HG03097 (cell line): ENCODE measurements at regions not wholly inside any gene's neighbourhood (a gene's known extent, or its start where the extent isn't known, plus 50 kb on each side); places are given as distances from the start of the nearest gene placed in this dataset.
"Not testable (repeated sequence)": the region's sequence is repeated elsewhere in the genome, so short reads cannot be mapped to it uniquely, and the experiment has no call there.

Source experiments
- ATAC-seq: cut with Tn5 transposase; IDR thresholded peaks from one replicate; pipeline ENCODE4 v1.9.1; 2021; ENCODE audit not compliant: unreplicated experiment, low FRiP score

DNA sequence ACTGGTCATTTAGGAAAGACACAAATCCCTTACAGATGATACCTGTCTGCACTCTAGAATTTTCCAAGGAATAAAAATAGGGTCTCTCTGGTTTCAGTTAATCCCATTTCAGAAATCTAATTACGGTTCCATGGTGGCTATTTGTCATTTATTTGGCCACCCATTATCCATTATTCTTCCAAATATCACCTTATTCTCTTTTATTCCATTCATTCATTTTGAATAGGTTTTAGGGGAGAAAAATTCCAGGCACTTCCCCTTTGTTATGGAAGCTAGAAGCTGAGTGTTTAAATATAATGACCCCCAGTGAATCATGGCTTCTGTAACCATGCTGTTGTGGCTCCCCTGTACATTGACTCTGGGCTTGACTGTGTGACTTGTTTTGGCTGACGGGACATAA is 420.8 kb upstream of the DPH6 start:
- no peak for ATAC-seq

DNA sequence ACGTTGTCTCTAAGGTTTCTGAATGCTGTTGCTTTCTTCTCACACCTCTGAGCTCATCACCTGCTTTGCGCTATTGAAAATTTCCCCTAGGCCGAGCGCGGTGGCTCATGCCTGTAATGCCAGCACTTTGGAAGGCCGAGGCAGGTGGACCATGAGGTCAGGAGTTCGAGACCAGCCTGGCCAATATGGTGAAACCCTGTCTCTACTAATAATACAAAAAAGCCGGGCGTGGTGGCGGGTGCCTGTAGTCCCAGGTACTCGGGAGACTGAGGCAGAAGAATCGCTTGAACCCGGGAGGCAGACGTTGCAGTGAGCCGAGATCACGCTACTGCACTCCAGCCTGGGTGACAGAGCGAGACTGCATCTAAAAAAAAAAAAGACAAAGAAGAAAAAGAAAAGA is 422.0 kb upstream of the DPH6 start:
- not testable (repeated sequence) for ATAC-seq

DNA sequence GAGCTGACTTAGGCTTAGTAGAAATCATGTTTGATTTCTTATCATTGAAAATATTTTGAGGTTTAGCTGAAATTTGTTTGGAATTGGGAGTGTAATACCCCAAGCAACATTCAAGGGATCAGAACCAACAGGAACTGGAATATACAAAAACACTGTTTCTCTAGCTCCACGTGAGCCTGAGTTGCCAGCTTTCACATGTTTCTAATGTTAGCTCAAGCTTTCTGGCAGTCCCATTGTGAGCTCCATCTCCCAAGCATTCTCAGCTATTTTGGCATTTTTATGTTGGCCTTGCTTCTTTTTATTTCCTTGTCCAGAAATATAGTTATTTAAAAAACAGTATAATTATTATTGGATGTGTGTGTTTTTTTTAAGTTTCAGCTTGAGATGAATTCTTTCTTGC is 427.1 kb upstream of the DPH6 start:
- ATAC-seq = no peak

DNA sequence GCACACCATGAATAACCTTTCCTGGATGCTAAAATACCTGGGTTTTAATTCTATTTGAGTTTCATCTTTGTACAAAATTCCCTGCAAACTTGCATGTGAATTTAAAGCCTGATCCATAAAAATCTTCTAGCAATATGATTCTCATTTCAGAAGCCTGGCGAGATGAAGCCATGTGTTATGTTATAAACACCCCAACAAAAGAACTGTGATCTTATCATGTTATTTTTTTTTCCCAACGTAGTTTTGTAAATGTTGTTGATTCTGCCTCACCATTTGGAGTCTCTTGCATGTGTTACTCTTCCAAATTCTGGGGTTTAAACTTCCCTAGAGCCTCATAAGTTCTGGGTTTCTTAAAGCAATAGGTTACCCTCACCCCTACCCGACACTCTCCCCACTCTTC is 428.1 kb upstream of the DPH6 start:
- ATAC-seq = no peak

DNA sequence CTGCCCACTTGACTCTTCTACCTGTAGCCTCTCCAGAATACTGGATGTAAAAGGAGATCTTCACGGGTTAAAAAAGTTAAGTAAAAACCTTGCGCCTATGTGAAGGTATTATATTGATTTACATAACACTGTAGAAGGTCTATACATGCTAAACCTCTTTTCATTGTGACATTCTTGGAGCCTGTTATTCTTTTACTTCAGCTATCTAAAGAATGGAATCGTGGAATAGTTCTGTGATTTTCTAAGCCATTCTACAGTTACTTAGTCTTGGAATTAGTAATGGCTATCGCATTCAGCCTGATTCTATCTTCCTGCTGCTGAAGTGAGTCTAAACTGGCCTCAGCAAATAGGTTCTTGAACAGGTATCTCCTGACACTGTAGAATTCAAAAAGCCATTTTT is 430.0 kb upstream of the DPH6 start:
- ATAC-seq = no peak

DNA sequence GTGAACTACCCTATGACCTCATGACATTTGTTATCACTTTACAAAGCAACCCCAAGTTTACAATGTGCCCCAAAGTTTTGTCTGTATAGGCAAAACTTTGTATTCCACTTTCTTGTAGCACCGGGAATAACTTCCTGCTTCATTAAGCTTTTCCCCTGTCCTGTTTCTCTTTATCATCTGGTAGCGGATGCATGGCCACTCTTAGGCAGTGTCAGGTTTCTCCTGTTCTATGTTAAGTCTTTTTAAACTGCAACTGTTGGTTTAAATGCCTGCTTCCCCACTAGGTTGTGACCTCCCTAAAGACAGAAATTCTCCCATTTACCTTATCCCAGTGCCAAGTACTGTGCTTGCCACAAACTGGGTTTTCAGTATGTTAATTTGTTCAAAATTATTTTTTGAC is 433.6 kb upstream of the DPH6 start:
- ATAC-seq = no peak

DNA sequence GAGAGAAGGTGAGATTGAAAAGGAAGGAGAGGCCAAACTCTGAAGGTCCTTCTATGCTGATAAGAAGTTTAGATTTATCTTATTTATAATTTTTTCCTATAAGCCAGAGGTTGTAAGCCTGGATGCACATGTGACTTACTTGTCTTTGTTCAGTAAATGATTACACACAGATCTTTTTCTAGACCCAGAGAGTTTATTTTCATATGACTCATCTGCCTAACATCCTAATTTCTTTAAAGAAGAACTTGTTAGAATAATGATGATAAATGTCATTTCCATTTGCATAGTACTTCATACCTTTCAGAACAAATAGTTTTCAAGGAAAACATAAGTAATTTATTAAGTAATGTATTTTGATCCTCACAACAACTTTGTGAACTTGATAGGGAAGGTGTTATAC is 434.8 kb upstream of the DPH6 start:
- ATAC-seq = no peak

DNA sequence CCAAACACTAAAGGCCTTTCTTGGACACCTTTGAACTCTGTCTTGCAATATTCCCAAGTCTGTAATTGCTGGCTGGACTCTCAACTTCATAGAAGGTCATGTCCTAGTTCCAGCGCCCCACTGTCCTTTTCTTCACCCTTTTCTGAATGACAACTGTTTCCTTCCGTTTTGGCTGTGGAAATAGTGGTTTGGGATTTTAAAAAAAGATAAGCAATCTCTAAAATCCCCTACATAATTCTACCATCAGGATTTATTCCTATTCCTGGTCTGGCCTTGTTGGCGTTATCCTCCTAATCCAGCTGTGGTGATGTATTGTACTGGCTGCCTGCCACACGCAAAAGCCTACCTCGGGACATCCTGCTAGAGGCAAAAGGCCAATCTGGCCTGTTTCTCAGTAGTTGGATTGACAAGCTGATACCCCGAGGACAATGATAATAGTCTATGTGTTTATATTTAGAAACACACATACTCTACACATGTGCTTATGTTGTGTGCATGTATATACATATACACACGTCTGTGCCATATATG is 440.3 kb upstream of the DPH6 start:
- no peak for ATAC-seq

DNA sequence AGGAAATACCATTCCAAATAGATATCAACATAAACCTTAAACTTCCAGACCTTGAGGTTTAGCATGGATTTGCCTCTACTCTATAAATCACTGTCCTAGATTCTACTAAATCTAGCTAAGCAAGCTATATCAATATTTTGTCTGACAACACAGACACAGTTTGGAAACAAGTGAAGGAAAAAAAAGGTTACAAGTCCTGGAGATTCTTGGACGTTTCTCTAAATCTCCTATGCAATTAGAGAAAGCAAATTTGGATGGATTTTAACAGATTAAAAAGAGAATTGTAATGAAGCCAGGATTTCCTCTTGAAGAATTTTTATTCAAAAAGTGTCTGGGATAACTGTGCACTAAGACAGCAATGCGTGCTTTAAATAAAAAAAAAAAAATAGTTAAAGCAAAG is 441.1 kb upstream of the DPH6 start:
- no peak for ATAC-seq

DNA sequence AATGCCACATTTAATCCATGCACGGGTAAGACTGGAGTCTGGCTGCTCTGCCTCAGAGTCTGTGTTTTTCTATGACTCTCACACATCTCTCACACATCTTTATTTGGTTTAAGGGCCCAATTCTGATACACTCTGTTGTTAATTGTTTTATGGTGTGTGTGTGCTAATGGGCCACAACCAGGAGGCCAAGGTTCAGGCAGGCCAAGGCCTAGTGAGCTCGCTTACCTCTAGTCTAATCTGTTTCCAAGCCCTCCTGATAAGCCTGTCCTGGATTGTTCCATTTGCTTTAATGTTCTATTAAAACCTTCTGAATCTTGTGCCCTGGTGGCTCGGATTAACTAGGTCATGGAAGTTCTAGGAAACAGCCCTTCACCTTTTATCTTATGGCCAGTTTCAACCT is 445.4 kb upstream of the DPH6 start:
- ATAC-seq = no peak

DNA sequence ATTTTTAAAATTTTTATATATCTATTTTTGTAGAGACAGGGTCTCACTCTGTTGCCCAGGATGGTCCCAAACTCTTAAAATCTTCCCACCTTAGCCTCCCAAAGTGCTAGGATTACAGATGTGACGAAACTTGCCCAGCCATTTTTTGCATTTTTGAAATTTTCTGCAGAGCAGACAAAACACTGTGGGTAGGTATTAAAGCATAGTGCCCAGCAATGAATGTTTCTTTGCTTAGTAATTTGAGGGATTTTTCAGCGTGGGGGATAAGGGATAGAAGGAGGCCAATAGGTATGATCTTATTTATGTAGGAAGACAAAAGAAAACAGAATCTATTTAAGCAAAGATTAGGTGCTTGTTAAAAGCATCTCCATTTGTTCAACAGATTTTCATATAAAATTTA is 446.8 kb upstream of the DPH6 start:
- no peak for ATAC-seq

DNA sequence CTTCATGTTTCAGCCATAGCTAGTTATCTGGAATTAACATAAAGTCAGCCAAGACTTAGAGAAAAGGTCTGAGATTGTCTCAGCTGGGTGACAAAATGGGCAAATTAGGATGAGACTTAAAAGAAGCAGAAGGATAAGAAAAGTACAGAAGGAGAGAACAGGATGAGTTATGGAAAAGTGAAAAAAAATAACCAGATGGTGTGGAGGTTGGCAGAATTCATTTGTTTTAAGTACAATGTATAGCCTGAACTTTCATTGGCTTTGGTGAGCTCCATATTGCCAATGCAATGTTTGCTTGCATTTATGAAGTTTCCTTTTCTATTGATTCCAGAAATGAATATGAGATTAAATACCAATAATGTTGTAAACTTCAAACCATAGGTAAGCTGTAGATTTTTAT is 447.2 kb upstream of the DPH6 start:
- ATAC-seq = no peak

DNA sequence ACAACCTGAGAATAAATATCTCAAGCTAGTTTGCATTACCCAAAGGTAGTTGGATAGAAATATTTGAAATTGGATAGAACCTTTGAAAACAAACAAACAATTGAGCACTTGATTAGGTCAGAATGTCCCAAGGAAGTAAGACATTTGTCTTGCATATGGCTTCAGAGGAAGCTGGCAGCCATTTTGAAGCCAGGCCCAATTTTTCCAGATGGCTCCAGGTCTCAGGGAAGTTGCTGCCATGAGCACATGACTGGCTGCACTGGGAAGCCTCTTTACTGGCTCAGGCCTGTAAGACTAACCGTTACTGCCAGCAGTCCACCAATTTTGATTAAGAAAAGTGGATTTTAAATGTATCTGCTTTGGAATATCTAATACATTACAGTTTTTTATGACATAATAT is 448.9 kb upstream of the DPH6 start:
- ATAC-seq = no peak

DNA sequence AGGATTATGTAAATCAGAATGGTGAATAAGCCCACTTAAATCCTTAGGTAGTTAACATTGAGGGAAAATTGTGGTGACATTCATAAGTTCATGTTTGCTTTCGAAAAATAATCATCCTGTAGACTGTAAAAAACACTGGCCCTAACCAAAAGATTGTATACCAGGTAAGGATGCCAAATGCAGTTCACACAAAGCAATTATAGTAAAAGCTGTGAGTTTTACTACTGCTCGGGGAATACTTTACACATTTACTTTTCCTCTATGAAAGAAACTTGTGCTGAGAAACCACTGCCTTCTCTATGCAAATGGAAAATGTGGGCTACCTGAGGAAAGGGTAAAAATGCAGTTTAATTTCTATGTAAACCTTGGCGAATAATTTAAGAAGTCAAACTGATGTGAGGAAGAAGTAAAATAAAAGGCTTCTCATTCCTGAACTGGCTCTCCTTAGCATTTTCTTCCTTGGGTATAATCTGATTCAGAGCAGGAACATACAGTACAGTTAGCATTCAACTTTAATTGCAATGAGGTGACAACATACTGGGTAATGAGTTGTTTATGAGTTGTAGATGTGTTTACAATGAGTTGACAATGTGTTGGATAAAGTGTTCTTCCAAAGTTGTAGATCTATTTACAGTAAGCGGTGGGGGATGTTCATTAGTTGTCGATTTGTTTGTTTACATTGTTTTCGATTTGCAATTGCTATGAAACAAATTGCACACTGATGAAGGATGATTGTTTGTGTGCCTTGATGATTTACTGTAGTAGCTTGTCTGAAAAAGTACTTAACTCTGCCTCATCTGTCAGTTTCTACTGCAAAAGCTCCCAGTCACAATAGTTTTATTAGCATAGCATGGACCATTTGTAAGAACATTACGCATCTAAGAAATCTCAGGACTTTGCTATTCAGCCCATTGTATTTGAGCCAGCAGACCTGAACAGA is 453.0 kb upstream of the DPH6 start:
- ATAC-seq = no peak

DNA sequence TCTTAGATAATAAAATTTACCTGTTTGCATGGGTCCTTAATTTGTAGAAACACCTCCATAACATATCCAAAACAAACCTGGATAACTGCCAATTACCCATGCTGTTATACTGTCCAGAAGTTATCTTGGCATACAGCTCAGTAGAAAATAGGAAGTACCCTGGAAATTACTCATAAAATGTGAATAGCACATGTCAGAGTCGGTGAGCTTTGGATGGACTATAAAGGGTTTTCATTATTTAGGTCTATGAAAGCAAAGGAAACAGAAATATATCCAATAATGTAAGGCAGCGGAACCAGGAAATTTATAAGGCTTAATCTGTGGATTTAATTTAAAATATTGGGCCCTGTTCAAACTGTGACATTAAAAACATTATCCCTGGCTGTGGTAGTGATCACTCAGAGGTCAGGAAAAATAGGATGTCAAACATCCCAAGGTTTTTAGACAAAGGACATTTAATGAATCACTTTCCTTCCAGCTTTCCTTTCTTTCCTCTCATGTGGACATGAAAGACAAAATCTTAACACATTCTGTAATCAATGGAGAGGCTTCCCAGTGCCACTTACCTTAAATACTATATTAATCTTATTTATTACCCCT is 459.0 kb upstream of the DPH6 start:
- no peak for ATAC-seq

DNA sequence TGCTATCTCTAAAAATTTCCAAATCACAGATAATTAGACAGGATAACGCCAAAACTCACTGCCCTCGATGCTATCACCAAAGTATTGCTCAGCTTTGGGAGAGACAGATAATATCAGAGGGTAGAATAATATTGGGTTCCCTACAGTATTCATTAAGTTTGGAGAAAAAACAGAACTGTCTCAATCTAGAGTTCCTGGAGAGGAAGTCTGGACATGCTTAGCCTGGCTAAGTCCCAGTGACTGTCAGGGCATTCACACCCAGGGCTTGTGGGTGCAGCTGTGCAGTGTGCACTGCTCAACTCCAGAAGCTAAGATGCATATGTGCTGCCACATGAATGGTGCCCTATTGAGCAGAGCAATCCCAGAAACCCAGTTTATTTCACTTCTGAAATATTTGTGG is 459.6 kb upstream of the DPH6 start:
- no peak for ATAC-seq

DNA sequence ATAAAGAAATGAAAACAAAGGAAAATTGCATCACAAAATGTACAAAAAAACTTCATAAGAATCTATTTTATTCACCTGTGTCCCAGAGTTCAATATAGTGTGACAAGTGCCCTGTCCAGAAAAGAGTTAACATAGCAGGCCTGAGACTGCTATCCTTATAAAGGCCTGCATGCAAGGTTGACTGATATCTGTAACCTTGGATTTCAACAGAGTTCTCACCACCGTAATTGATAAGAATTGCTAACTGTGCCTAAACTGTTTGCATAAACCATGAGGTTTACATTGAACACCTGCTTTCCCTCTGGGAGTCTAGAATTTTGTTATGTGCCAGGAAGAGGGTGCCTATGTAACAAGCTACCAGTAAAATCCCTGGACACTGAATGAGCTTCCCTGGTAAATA is 461.7 kb upstream of the DPH6 start:
- ATAC-seq = no peak

DNA sequence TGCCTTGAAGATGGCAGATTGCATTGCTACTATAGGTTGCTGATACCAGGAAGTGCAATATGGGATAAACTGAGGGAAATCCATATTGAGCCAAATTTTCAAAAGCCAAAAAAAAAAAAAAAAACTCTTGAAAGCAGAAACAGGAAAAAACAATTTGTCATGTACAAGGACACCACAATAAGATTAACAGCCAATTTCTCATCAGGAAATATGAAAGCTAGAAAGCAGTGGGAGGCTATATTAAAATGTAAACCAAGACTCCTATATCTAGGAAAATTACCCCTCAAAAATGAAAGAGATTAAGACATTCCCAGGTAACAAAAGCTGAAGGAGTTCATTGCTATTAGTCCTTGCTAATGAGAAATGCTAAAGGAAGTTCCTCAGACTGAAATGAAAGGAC is 462.8 kb upstream of the DPH6 start:
- ATAC-seq = no peak

DNA sequence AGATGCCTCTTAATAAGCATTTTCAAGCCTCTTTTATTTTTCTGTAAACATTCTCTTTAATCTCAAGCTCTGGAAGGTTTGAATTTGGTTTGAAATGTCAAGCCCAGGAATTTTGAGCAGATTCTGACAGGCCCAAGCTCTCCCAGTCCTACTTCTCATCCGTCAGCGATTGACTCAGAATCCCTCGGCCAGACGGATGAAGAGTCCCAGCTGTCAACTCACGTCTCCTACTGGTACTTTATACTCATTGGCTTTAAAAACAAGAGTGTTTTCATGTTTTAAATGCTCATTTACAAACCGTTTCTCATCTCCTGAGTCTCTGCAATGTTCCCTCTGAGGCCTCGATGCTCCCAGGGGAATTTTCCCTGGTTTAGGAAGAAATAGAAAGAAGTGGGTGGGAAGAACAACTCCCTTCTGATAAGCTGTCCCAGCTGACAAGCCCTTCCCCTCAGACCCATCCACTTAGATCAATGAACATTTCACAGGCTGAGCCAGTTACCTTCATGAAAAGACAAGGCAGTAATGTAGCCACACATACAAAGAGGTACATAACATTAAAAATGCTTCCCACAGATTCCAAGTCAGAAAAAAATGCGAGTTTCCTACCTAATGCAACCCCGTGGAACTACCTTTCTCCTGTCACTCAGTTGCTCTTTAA is 478.2 kb upstream of the DPH6 start:
- no peak for ATAC-seq

DNA sequence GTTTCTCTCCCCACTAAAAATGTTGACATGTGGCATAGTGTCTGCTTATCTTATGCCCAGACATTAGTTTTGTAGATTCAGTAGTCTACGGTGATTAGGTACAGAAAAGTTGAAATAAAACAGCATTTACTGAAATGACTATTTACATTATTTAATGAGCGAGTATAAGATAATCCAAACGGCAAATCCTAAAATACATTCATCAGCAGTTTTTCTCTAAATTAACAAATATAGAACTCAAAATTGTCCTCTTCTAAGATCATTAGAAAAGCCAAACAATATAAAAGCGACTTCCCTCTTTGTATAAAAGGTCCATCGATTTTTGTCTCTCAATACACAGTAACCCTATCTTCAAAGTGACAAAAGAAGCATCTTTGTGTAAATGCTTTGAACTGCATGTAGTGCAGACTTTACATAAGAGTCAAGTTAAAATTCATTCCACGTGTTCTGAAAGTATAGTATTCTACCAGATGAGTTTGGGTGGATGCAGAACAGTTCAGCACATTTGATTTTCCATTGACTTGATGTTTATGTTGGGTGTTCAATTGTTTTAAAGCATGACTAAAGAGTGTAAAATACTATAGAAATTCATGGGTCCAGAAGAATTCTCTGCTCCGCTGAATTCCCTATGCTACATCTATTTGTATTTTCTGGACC is 480.8 kb upstream of the DPH6 start:
- ATAC-seq = no peak

DNA sequence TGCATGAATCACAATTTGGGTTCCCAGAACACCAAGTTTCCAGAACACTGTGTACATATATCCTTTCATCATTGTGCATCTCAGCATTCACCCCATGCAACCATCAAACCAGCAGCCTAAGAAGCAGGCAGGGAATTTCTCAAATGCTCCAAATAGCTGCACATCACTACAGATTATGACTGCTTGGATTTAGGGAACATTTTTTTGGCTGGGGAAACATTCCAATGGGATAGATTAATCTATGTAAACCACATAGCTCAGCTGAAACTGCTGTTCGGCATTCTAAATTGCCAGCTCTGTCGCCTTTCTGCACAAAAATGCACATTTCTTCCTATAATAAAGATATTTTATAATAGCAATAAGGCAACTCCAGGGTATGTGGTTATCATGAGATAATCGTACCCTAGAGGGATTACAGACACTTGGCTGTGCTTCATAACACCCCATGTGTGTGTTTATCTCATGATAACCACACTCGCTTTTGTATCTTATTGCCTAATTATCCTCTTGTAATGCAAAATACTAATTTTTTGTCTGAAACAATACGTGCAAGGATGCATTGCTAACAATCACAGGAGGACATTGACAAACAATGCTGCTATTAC is 483.7 kb upstream of the DPH6 start:
- no peak for ATAC-seq
